Neural cell (in vitro differentiated cells): ENCODE measurements at regions not wholly inside any gene's neighbourhood (a gene's known extent, or its start where the extent isn't known, plus 50 kb on each side); places are given as distances from the start of the nearest gene placed in this dataset.

ENCODE experiments used
- H2AFZ ChIP-seq: fragments of 200-600, 300-800 bp; sonication (generic), shearing (Covaris generic); 2 replicates; pipeline ENCODE4 v1.6.0; 2014; ENCODE audit warnings: low read depth, mild to moderate bottlenecking, antibody characterized with exemption, low read length, moderate library complexity
- H3F3A ChIP-seq: fragments of 200-600 bp; shearing (Covaris generic); 2 replicates; pipeline ENCODE4 v1.6.1; 2016; ENCODE audit warnings: mild to moderate bottlenecking, moderate library complexity, mixed read lengths, antibody characterized with exemption, low read length; ENCODE audit not compliant: insufficient read depth, poor library complexity, severe bottlenecking
- H3K27ac ChIP-seq: fragments of 200-600, 300-800 bp; sonication (generic), shearing (Covaris generic); 2 replicates; pipeline ENCODE4 v1.5.1; 2014; ENCODE audit warnings: mild to moderate bottlenecking, low read length, moderate library complexity
- H3K27me3 ChIP-seq: fragments of 300-800, 200-600 bp; sonication (generic), shearing (Covaris generic); 2 replicates; pipeline ENCODE4 v1.6.0; 2014; ENCODE audit warnings: mild to moderate bottlenecking, low read depth, low read length, moderate library complexity; ENCODE audit not compliant: insufficient read depth
- H3K36me3 ChIP-seq: fragments of 300-800, 200-600 bp; sonication (generic), shearing (Covaris generic); 2 replicates; pipeline ENCODE4 v1.5.1; 2014; ENCODE audit warnings: mild to moderate bottlenecking, antibody characterized with exemption, low read length, moderate library complexity; ENCODE audit not compliant: insufficient read depth
- H3K4me2 ChIP-seq: fragments of 300-800, 200-600 bp; sonication (generic), shearing (Covaris generic); 2 replicates; pipeline ENCODE4 v1.6.0; 2014; ENCODE audit warnings: mild to moderate bottlenecking, low read length
- H3K4me3 ChIP-seq: fragments of 300-800, 200-600 bp; sonication (generic), shearing (Covaris generic); 2 replicates; pipeline ENCODE4 v1.5.1; 2014; ENCODE audit warnings: mild to moderate bottlenecking, low read length, moderate library complexity
- H3K79me2 ChIP-seq: fragments of 200-600 bp; shearing (Covaris generic); replicated peaks from 2 replicates; pipeline ENCODE4 v1.6.0; 2014; ENCODE audit warnings: mild to moderate bottlenecking, low read length, moderate library complexity; ENCODE audit not compliant: insufficient read depth
- H3K9ac ChIP-seq: fragments of 300-800, 200-600 bp; sonication (generic), shearing (Covaris generic); 2 replicates; pipeline ENCODE4 v1.6.1; 2016; ENCODE audit warnings: mild to moderate bottlenecking, low read length, mixed read lengths
- H3K9me2 ChIP-seq: fragments of 200-600 bp; shearing (Covaris generic); 2 replicates; pipeline ENCODE4 v1.6.1; 2016; ENCODE audit warnings: mild to moderate bottlenecking, low read length, mixed read lengths; ENCODE audit not compliant: insufficient read depth
- H3K9me3 ChIP-seq: fragments of 200-600, 300-800 bp; sonication (generic), shearing (Covaris generic); 2 replicates; pipeline ENCODE4 v1.6.1; 2016; ENCODE audit warnings: mild to moderate bottlenecking, mixed run types, low read length, moderate library complexity, mixed read lengths
- H4K20me1 ChIP-seq: fragments of 200-600 bp; shearing (Covaris generic); 2 replicates; pipeline ENCODE4 v1.6.1; 2016; ENCODE audit warnings: mild to moderate bottlenecking, mixed run types; ENCODE audit not compliant: insufficient read depth
- EP300 ChIP-seq: fragments of 450-650 bp; conservative IDR thresholded peaks from 2 replicates; pipeline ENCODE4 v1.6.1; 2014; ENCODE audit warnings: antibody characterized with exemption, mild to moderate bottlenecking, moderate library complexity; ENCODE audit not compliant: poor library complexity, severe bottlenecking
- EZH2 ChIP-seq: fragments of 200-600, 300-800 bp; shearing (Covaris generic), sonication (generic); IDR thresholded peaks from 2 replicates; pipeline ENCODE4 v1.6.1; 2014; ENCODE audit warnings: antibody characterized with exemption, low read length, borderline replicate concordance, mild to moderate bottlenecking; ENCODE audit not compliant: insufficient read depth, poor library complexity, severe bottlenecking
- MXI1 ChIP-seq: fragments of 450-650 bp; conservative IDR thresholded peaks from 2 replicates; pipeline ENCODE4 v1.6.1; 2014; ENCODE audit warnings: antibody characterized with exemption, mild to moderate bottlenecking; ENCODE audit not compliant: poor library complexity, severe bottlenecking
- POLR2AphosphoS5 ChIP-seq: IDR thresholded peaks from 2 replicates; pipeline ENCODE4 v1.6.1; 2012
- RAD21 ChIP-seq: fragments of 450-650 bp; conservative IDR thresholded peaks from 2 replicates; pipeline ENCODE4 v1.6.1; 2014; ENCODE audit warnings: antibody characterized with exemption, mild to moderate bottlenecking, moderate library complexity
- SMC3 ChIP-seq: fragments of 450-650 bp; conservative IDR thresholded peaks from 2 replicates; pipeline ENCODE4 v1.6.1; 2014; ENCODE audit warnings: antibody characterized with exemption, mild to moderate bottlenecking, moderate library complexity; ENCODE audit not compliant: poor library complexity
- TAF1 ChIP-seq: IDR thresholded peaks from 2 replicates; pipeline ENCODE4 v1.6.1; 2012; ENCODE audit warnings: low read depth
- TF ChIP-seq, protein P1 (sequence below): IDR thresholded peaks from 2 replicates; pipeline ENCODE4 v1.6.1; 2012; ENCODE audit warnings: borderline replicate concordance
- TF ChIP-seq, protein P2 (sequence below): fragments of 450-650 bp; IDR thresholded peaks from 2 replicates; pipeline ENCODE4 v1.5.1; 2014; ENCODE audit warnings: antibody characterized with exemption, mild to moderate bottlenecking, moderate library complexity; ENCODE audit not compliant: poor library complexity, severe bottlenecking

DNA sequence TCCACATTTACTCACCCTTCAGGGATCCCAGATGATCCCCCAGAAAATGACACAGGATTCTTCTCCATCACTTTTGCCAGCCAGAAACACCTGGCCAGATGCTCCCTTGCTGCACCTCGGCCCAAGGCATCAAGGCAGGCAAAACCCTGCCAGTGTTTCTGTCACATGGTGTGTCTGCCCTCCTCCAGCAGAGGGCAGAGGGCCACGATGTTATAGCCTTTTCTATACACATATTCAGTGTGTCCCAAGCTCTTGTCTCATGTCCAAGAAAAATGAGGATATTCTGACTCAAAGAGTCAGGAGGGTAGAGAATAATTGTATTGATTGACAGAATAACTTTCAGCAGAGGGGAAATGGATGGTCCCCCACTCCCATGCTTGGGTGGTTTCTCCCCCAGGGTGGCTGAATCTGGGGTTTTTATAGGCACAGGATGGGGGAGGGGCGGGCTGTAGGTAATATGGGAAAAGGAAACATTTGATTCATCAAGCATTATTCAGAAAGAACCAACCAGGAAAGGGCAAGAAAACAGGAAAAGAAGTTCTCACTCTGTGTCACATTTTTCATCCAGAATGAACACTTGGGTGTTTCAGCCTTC is 933.9 kb downstream of the TRIB2 start:
- Histone ChIP-seq H3K9ac (no peak overlapping the region), H3K27me3 (no peaks in the 10 kb centered on the region), H3K36me3 (no peaks in the 10 kb centered on the region), H3F3A (no peaks in the 10 kb centered on the region), H3K27ac (no peak overlapping the region), H3K4me3 (no peak overlapping the region), H3K9me2 (no peaks in the 10 kb centered on the region), H3K4me2 (no peak overlapping the region), H3K79me2 (no peaks in the 10 kb centered on the region), H2AFZ (no peak overlapping the region), H3K9me3 (no peaks in the 10 kb centered on the region), H4K20me1 (no peaks in the 10 kb centered on the region)
- TF ChIP-seq SMC3 (peak; percentile 33), RAD21 (peak; percentile 35), POLR2AphosphoS5 (no peak)

DNA sequence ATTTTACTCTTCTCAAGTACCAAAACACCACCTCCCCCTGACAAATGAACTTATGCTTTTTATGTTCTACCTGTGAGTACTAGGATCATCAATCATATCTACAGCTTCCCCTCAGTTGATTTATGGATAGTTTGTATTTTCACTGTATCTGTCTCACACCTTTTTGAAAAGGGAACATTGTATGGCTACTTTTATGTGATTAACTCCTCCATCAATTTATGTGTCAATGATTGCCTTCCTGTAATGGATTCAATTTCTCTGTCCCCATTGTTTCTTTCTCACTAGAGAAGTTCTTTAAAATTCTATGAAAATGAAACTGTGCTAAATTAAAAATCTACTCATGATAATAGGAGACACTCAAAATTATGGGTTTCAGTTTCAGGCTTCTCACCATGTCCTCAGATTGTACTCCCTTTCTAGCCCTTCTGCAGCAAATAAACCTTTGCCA is 935.0 kb downstream of the TRIB2 start:
- Histone ChIP-seq H2AFZ (no peak overlapping the region), H3K36me3 (no peaks in the 10 kb centered on the region), H3K9me3 (no peaks in the 10 kb centered on the region)

DNA sequence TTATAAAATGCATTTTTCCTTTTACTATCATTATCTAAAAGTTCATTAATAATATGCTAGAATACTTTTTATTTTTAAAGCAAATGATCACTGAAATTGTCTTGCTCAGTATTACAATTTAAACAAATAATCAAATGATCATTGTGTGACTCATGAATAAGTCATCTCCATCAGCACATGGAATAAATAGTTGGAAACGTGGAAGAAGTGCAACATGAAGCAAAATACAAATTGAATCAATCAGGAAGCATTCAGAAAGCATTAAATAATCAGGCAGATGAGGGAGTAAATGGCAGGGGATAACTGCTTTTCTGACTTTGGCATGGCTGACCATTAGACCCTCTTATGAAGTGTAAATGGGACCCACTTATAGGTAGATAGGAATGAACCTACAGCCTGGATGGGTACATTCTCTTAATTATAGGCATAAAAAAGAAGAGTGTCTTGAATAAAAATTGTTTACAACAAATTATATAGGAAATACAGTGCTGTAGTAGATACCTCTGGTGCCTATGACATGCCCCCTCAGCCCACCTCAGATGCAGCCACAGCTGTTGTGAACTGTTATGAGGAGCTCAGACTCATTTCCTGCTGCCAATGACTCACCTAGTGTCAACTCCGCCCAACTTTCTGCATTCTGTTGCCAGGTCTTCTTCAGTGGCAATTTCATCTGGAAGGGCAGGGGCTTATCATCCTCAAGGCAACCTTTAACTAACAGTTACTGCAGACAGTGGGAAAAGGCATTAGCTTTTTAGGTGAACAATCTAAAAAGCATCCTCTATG is 936.0 kb downstream of the TRIB2 start:
- Histone ChIP-seq H4K20me1 (no peaks in the 10 kb centered on the region), H3K4me2 (no peak overlapping the region), H3K9me3 (no peaks in the 10 kb centered on the region)

More for the DNA sequence above, 935.0 kb downstream of the TRIB2 start:
- no peak overlapping the region for H3K4me3 ChIP-seq
- H3K9ac ChIP-seq = no peak overlapping the region
- no peak overlapping the region for H3K4me2 ChIP-seq
- H3K9me2 ChIP-seq = no peaks in the 10 kb centered on the region
- TF ChIP-seq RAD21 = no peak
- TF ChIP-seq, protein P1, sequence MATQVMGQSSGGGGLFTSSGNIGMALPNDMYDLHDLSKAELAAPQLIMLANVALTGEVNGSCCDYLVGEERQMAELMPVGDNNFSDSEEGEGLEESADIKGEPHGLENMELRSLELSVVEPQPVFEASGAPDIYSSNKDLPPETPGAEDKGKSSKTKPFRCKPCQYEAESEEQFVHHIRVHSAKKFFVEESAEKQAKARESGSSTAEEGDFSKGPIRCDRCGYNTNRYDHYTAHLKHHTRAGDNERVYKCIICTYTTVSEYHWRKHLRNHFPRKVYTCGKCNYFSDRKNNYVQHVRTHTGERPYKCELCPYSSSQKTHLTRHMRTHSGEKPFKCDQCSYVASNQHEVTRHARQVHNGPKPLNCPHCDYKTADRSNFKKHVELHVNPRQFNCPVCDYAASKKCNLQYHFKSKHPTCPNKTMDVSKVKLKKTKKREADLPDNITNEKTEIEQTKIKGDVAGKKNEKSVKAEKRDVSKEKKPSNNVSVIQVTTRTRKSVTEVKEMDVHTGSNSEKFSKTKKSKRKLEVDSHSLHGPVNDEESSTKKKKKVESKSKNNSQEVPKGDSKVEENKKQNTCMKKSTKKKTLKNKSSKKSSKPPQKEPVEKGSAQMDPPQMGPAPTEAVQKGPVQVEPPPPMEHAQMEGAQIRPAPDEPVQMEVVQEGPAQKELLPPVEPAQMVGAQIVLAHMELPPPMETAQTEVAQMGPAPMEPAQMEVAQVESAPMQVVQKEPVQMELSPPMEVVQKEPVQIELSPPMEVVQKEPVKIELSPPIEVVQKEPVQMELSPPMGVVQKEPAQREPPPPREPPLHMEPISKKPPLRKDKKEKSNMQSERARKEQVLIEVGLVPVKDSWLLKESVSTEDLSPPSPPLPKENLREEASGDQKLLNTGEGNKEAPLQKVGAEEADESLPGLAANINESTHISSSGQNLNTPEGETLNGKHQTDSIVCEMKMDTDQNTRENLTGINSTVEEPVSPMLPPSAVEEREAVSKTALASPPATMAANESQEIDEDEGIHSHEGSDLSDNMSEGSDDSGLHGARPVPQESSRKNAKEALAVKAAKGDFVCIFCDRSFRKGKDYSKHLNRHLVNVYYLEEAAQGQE = no peak
- H3F3A ChIP-seq = no peaks in the 10 kb centered on the region
- no peak overlapping the region for H3K27ac ChIP-seq
- H4K20me1 ChIP-seq = no peaks in the 10 kb centered on the region
- H3K27me3 ChIP-seq = no peaks in the 10 kb centered on the region
- H3K79me2 ChIP-seq = no peaks in the 10 kb centered on the region

More for the DNA sequence above, 936.0 kb downstream of the TRIB2 start:
- TF ChIP-seq, protein P1 = no peak
- TF ChIP-seq TAF1 (no peak), MXI1 (no peak), EP300 (no peak), POLR2AphosphoS5 (no peak), RAD21 (no peak), EZH2 (no peak), SMC3 (no peak)
- TF ChIP-seq, protein P2, sequence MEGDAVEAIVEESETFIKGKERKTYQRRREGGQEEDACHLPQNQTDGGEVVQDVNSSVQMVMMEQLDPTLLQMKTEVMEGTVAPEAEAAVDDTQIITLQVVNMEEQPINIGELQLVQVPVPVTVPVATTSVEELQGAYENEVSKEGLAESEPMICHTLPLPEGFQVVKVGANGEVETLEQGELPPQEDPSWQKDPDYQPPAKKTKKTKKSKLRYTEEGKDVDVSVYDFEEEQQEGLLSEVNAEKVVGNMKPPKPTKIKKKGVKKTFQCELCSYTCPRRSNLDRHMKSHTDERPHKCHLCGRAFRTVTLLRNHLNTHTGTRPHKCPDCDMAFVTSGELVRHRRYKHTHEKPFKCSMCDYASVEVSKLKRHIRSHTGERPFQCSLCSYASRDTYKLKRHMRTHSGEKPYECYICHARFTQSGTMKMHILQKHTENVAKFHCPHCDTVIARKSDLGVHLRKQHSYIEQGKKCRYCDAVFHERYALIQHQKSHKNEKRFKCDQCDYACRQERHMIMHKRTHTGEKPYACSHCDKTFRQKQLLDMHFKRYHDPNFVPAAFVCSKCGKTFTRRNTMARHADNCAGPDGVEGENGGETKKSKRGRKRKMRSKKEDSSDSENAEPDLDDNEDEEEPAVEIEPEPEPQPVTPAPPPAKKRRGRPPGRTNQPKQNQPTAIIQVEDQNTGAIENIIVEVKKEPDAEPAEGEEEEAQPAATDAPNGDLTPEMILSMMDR = no peak
- no peaks in the 10 kb centered on the region for H3K27me3 ChIP-seq
- H3K9ac ChIP-seq = no peak overlapping the region
- no peak overlapping the region for H2AFZ ChIP-seq
- H3K9me2 ChIP-seq = no peaks in the 10 kb centered on the region
- no peaks in the 10 kb centered on the region for H3F3A ChIP-seq
- no peak overlapping the region for H3K4me3 ChIP-seq
- no peak overlapping the region for H3K27ac ChIP-seq
- H3K79me2 ChIP-seq = no peaks in the 10 kb centered on the region
- H3K36me3 ChIP-seq = no peaks in the 10 kb centered on the region
